NT2/D1 (cell line): ENCODE measurements at regions not wholly inside any gene's neighbourhood (a gene's known extent, or its start where the extent isn't known, plus 50 kb on each side); places are given as distances from the start of the nearest gene placed in this dataset.

Source experiments
- DNase-seq: peaks from one replicate; pipeline ENCODE4 v3.0.0-alpha.2; 2011; ENCODE audit warnings: low read depth, low spot score
- H3K27me3 ChIP-seq: 2 replicates; pipeline ENCODE4 v1.6.0; 2011; ENCODE audit warnings: mild to moderate bottlenecking; ENCODE audit not compliant: insufficient read length, insufficient read depth
- H3K36me3 ChIP-seq: 2 replicates; pipeline ENCODE4 v1.6.1; 2011; ENCODE audit warnings: mild to moderate bottlenecking, low read length, mixed read lengths; ENCODE audit not compliant: insufficient read depth, insufficient read length
- H3K4me1 ChIP-seq: 2 replicates; pipeline ENCODE4 v1.5.1; 2011; ENCODE audit not compliant: insufficient read depth, insufficient read length
- H3K4me3 ChIP-seq: 2 replicates; pipeline ENCODE4 v1.5.1; 2011; ENCODE audit warnings: low read depth; ENCODE audit not compliant: insufficient read length
- H3K9ac ChIP-seq: 2 replicates; pipeline ENCODE4 v1.6.0; 2011; ENCODE audit warnings: low read depth; ENCODE audit not compliant: insufficient read length
- H3K9me3 ChIP-seq: 2 replicates; pipeline ENCODE4 v1.5.1; 2011; ENCODE audit warnings: mild to moderate bottlenecking, low read length; ENCODE audit not compliant: insufficient read depth
- SUZ12 ChIP-seq: IDR thresholded peaks from 2 replicates; pipeline ENCODE4 v1.6.1; 2011; ENCODE audit not compliant: insufficient read length, insufficient read depth; ENCODE audit errors: extremely low read depth
- YY1 ChIP-seq: IDR thresholded peaks from 2 replicates; pipeline ENCODE4 v1.6.1; 2011; ENCODE audit not compliant: insufficient read length, insufficient read depth
- ZNF274 ChIP-seq: IDR thresholded peaks from 2 replicates; pipeline ENCODE4 v1.6.1; 2011; ENCODE audit warnings: mild to moderate bottlenecking, low read depth, low read length

DNA sequence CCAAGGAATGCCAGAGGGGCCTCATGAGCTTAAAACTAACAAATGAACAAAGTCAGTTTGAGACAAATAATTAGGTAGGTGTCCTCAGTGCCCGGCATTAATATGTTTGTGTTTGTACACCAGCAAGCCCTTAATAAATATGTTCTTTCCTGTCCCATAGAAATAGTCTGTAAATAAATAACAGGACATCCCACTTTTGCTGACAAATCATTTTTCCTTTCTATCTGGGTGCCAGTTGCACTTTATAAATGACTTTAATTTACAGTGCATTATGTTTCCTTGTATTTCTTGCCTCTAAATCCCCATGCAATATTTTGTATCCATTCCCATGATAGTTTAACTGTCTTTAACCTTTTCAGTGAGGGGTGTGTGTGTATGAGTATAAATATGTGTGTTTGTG is 170.3 kb downstream of the CBLN1 start:
- TF ChIP-seq ZNF274, result no peak
- Histone ChIP-seq H3K4me3 (no peak overlapping the region), H3K27me3 (no peaks in the 10 kb centered on the region), H3K9me3 (no peaks in the 10 kb centered on the region), H3K36me3 (no peaks in the 10 kb centered on the region), H3K4me1 (no peaks in the 10 kb centered on the region), H3K9ac (no peak overlapping the region)
- no peak for DNase-seq

DNA sequence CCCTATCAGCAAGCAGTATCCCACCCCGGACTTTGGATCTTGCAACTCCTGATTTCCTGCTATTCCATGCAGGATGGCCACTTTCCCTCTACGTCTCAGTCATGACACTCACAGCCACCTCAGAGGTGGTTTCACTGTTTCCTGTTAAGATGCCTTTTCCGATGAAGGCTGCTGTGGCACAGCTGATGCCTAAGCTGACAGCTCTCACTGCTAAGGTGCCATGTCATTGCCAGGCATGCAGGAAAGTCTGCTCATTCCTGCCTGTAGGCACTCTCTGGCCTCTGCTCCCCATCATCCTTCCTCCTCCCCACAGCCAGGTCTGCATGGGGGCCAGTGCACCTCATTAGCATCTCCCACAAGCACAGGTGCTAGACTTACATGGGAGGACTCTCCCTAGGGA is 173.0 kb downstream of the CBLN1 start:
- TF ChIP-seq ZNF274, result no peak
- no peak for TF ChIP-seq YY1
- TF ChIP-seq SUZ12, result no peak
- no peaks in the 10 kb centered on the region for H3K9me3 ChIP-seq
- no peak for DNase-seq
- H3K4me3 ChIP-seq, result no peak overlapping the region
- H3K27me3 ChIP-seq, result no peaks in the 10 kb centered on the region
- H3K36me3 ChIP-seq, result no peaks in the 10 kb centered on the region
- H3K9ac ChIP-seq, result no peak overlapping the region
- H3K4me1 ChIP-seq, result no peaks in the 10 kb centered on the region

DNA sequence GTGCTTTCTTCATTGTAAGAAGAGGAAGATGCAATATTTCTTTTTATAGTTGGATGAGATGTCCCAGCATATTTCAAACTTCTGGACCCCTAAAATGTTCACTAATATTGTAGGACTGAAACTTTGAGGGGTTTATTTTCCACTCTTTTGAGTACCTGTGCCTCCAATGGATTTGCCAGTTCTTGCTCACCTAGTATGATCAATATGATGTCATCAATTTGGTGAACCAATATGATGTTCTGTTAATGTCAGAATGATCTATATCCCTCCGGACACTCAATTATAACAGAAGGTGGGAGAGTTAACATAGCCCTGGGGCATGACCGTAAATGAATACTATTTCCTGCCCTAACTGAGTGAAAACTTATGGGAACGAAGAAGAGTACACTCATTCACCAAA is 178.3 kb downstream of the CBLN1 start:
- no peak for DNase-seq

DNA sequence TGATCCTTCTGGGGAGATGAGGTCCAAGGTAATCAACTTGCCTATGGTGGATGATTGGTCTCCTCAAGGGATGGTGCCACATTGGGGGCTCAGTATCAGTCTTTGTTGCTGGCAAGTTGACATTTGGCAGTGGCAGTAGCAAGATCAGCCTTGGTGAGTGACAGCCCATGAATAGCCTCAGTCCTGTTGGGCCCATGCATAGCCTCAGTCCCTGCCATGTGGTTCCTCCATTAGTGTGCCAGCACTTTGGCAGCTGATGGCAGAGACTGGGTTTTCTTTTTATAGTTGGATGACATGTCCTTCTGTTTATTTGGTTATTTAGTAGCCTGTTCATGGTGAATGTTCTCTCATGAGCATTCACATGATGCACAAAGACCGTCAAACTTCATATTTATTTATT is 179.6 kb downstream of the CBLN1 start:
- no peaks in the 10 kb centered on the region for H3K4me1 ChIP-seq

More for the DNA sequence above, 178.3 kb downstream of the CBLN1 start:
- Histone ChIP-seq H3K4me1 (no peaks in the 10 kb centered on the region), H3K36me3 (no peaks in the 10 kb centered on the region), H3K9ac (no peak overlapping the region), H3K27me3 (no peaks in the 10 kb centered on the region), H3K4me3 (no peak overlapping the region), H3K9me3 (no peaks in the 10 kb centered on the region)
- TF ChIP-seq ZNF274, result no peak
- no peak for TF ChIP-seq YY1
- no peak for TF ChIP-seq SUZ12

DNA sequence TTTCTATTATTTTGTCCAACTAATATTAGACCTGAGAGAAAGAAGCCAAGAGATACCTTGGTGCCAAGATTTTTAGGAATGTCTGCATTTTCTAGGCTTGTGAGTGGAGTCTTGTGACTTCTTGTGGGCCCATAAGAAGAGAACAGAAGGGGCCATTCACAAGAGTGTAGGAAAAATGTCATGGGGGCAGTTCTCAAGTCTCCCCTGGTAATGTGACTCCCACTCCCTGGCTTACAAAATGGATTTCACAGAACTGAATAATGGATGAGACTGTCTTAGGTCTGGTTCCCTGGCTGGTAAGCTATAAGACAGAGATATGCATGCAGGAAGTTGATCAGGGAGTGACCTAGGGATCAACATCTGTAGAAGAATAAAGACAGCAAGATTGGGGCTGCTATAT is 181.3 kb downstream of the CBLN1 start:
- Histone ChIP-seq H3K27me3 (no peaks in the 10 kb centered on the region), H3K4me1 (no peaks in the 10 kb centered on the region), H3K36me3 (no peaks in the 10 kb centered on the region), H3K9me3 (no peaks in the 10 kb centered on the region), H3K4me3 (no peak overlapping the region), H3K9ac (no peak overlapping the region)
- TF ChIP-seq SUZ12 (no peak), YY1 (no peak), ZNF274 (no peak)
- DNase-seq, result no peak

More for the DNA sequence above, 179.6 kb downstream of the CBLN1 start:
- DNase-seq, result no peak
- Histone ChIP-seq H3K4me3 (no peak overlapping the region), H3K9me3 (no peaks in the 10 kb centered on the region), H3K36me3 (no peaks in the 10 kb centered on the region), H3K9ac (no peak overlapping the region), H3K27me3 (no peaks in the 10 kb centered on the region)
- no peak for TF ChIP-seq SUZ12
- no peak for TF ChIP-seq ZNF274
- no peak for TF ChIP-seq YY1

DNA sequence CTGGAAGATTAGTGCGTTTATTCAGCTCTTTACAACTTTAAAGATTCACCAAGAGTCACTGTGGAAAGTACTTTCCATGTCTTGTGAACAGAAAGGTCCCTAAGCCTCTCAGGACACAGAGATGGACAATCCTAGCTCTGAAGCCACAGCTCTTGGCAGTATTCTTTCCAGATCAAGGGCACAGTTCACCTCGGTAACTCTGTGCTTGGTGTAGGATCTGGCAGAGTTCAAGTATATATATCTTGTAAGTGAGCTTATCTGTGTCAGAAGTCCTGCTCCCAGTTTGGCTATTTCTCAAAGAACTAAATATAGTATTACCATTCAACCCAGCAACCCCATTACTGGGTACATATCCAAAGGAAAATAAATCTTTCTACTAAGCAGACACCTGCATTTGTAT is 183.7 kb downstream of the CBLN1 start:
- no peak overlapping the region for H3K4me3 ChIP-seq
- DNase-seq, result no peak
- H3K9ac ChIP-seq, result no peak overlapping the region
- H3K27me3 ChIP-seq, result no peaks in the 10 kb centered on the region
- no peaks in the 10 kb centered on the region for H3K36me3 ChIP-seq
- no peak for TF ChIP-seq ZNF274
- TF ChIP-seq SUZ12, result no peak
- no peak for TF ChIP-seq YY1
- H3K4me1 ChIP-seq, result peaks cover 2% of the 10 kb centered on the region
- no peaks in the 10 kb centered on the region for H3K9me3 ChIP-seq

DNA sequence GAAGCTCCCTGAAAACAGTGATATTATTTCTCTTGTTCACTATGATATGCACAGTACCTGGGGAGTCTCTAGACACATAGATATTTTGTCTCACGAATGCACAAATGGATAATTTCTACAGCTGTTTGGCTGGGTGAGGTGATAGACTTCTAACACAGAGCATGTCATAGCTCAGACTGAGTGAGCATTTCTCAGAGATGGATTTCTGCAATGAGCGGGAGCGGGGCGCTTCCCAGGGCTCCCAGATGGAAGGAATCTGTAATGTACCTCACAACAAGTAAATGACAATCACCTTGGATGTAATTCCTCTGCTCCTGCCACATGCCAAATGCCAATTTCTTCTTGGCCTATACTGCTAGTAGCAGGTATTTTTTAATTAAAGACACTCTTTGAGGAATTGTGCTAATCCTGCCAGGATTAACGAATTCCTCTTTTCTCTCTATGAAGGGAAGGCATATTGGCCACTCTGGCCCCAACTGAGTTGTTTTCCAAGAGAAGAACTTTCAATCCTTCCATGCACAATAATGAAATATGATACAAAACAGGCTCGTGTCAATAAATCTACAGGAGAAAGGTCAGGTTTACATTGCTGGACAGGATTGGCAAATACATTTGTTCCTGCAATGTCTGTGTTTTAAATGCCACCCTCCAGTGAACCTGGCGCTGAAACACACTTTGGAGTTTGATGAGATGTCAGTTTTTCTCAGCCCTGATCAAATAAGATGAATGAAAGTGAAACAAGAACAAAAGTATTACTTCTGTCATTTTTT is 185.3 kb downstream of the CBLN1 start:
- Histone ChIP-seq H3K36me3 (no peaks in the 10 kb centered on the region), H3K9me3 (no peaks in the 10 kb centered on the region), H3K4me3 (no peak overlapping the region), H3K4me1 (peaks cover 2% of the 10 kb centered on the region), H3K27me3 (no peaks in the 10 kb centered on the region), H3K9ac (no peak overlapping the region)
- DNase-seq, result no peak
- no peak for TF ChIP-seq YY1
- TF ChIP-seq ZNF274, result no peak
- no peak for TF ChIP-seq SUZ12

DNA sequence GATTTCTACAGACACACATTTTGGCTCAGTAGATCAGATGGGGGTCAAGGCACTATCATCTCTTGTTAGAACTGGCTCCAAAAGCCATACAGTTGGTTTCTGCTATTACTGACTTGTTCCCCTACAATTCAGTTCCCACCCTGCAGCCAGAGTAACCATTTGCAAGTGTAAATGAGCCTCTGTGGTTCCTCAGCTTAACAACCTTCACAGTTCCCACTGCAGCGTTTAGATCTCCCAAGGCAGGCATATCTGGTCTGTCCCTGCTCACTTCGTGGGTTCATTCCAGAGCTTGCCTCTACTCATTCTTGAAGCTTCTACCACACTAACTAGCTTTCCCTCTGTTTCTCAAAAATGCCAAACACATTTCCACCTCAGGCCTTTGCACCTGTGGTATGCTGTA is 186.1 kb downstream of the CBLN1 start:
- Histone ChIP-seq H3K9ac (no peak overlapping the region), H3K9me3 (no peaks in the 10 kb centered on the region), H3K27me3 (no peaks in the 10 kb centered on the region), H3K36me3 (no peaks in the 10 kb centered on the region), H3K4me3 (no peak overlapping the region), H3K4me1 (peaks cover 2% of the 10 kb centered on the region)
- no peak for DNase-seq
- TF ChIP-seq YY1 (no peak), ZNF274 (no peak)
